ENCODE measurements at regions not wholly inside any gene's neighbourhood (a gene's known extent, or its start where the extent isn't known, plus 50 kb on each side); places are given as distances from the start of the nearest gene placed in this dataset.

GRCh38 chr1:98005326-98006010 lies 84.6 kb upstream of the DPYD start (continued):
- TF ChIP-seq BCLAF1 (IDR thresholded peaks at IDR 0.05), result no peak

GRCh38 chr1:98003442-98003841 lies 82.6 kb upstream of the DPYD start:
- intact Hi-C loops (cut with micrococcal nuclease; ENCODE audit: unreplicated experiment), result loop anchor here (5.0 kb wide), 1 partner anchor 34 kb away; no protein-coding TSS in a partner anchor
- TF ChIP-seq PAX8 (IDR thresholded peaks at IDR 0.05) (no peak), KAT2A (conservative IDR thresholded peaks at IDR 0.05; ENCODE audit: control insufficient read depth, low read depth, low read length) (no peak), HCFC1 (IDR thresholded peaks at IDR 0.05; ENCODE audit: low read length) (no peak), RUNX3 (IDR thresholded peaks at IDR 0.05; ENCODE audit: low read length) (no peak), ATF3 (IDR thresholded peaks at IDR 0.05; ENCODE audit: borderline replicate concordance, extremely low read depth, low read depth, low read length) (no peak), WRNIP1 (IDR thresholded peaks at IDR 0.05; ENCODE audit: borderline replicate concordance, low read depth, low read length) (no peak), SKIL (IDR thresholded peaks at IDR 0.05; ENCODE audit: low read depth, poor library complexity, severe bottlenecking) (no peak), ATF2 (IDR thresholded peaks at IDR 0.05; ENCODE audit: low read length) (no peak), FOS (IDR thresholded peaks at IDR 0.05; ENCODE audit: borderline replicate concordance, extremely low read depth, insufficient read length) (no peak), BCL11A (IDR thresholded peaks at IDR 0.05; ENCODE audit: low read depth, low read length) (no peak), IRF4 (IDR thresholded peaks at IDR 0.05; ENCODE audit: low read depth, low read length) (no peak), SREBF2 (IDR thresholded peaks at IDR 0.05; ENCODE audit: low read length) (no peak), HSF1 (IDR thresholded peaks at IDR 0.05; ENCODE audit: low read depth, low read length) (no peak)

More at GRCh38 chr1:98003442-98003841, 82.6 kb upstream of the DPYD start:
- SMC1A ChIA-PET (ENCODE audit: uncharacterized antibody, unreplicated experiment), result interaction anchor here (0.8 to 6.3 kb wide), 10 partner anchors 10 to 313 kb away, joined by 3 to 33 read pairs (median 3); partner anchors contain the start of gene DPYD
- ATAC-seq (peak; percentile 81), FAIRE-seq (no peak), DNase-seq (ENCODE audit: low read depth, low spot score) (no peak)
- H3K4me2 ChIP-seq (ENCODE audit: control insufficient read depth, insufficient read depth), result no peak overlapping the region
- RAD21 ChIA-PET (ENCODE audit: unreplicated experiment), result interaction anchor here (1.1 to 1.6 kb wide), 7 partner anchors 12 to 759 kb away, joined by 3 to 8 read pairs (median 3); no protein-coding TSS in a partner anchor
- no peaks in the 10 kb centered on the region for H3K36me3 ChIP-seq (ENCODE audit: control insufficient read depth in 2 of 2, insufficient read depth in 2 of 2, low read length in 1 of 2)
- H3K4me1 ChIP-seq (ENCODE audit: control insufficient read depth, insufficient read depth, low read length), result no peaks in the 10 kb centered on the region
- no peaks in the 10 kb centered on the region for H3K27me3 ChIP-seq (replicated peaks in 1 of 2; ENCODE audit: control insufficient read depth in 2 of 2, insufficient read depth in 2 of 2, low read length in 1 of 2)
- H4K20me1 ChIP-seq (ENCODE audit: control insufficient read depth, insufficient read depth), result no peaks in the 10 kb centered on the region
- no peaks in the 10 kb centered on the region for H3K9me3 ChIP-seq (replicated peaks; ENCODE audit: control insufficient read depth, insufficient read depth, low read length)
- H3K4me3 ChIP-seq, result no peak overlapping the region
- 0% methylated on average over 1 of the region's 1 CpG for WGBS (ENCODE audit: insufficient coverage, insufficient replicate concordance, low lambda C conversion rate, missing lambda C conversion rate)
- BruUV-seq (replicated peaks), result no TSS peak
- no peak overlapping the region for H3K9ac ChIP-seq (ENCODE audit: control insufficient read depth, insufficient read depth, low read length)
- H3K79me2 ChIP-seq (ENCODE audit: control insufficient read depth, insufficient read depth, low read length), result no peaks in the 10 kb centered on the region
- CTCF ChIA-PET, result interaction anchor here (1.1 to 1.9 kb wide), 3 partner anchors 10 to 44 kb away, joined by 3 to 7 read pairs (median 4); no protein-coding TSS in a partner anchor
- in situ Hi-C loops (cut with MboI), result no loop called here
- POLR2A ChIA-PET, result interaction anchor here (1.2 kb wide), 1 partner anchor 26 kb away, joined by 3 read pairs; no protein-coding TSS in a partner anchor
- no peak overlapping the region for H3K27ac ChIP-seq (ENCODE audit: control insufficient read depth, insufficient read depth)
- no peak overlapping the region for H2AFZ ChIP-seq (ENCODE audit: control insufficient read depth, low read depth, low read length)

All from GM12878 (cell line).